ENCODE measurements at regions not wholly inside any gene's neighbourhood (a gene's known extent, or its start where the extent isn't known, plus 50 kb on each side); places are given as distances from the start of the nearest gene placed in this dataset.
A peak's percentile ranks its signal among the peaks of the same experiment; 100 is the strongest.

DNA sequence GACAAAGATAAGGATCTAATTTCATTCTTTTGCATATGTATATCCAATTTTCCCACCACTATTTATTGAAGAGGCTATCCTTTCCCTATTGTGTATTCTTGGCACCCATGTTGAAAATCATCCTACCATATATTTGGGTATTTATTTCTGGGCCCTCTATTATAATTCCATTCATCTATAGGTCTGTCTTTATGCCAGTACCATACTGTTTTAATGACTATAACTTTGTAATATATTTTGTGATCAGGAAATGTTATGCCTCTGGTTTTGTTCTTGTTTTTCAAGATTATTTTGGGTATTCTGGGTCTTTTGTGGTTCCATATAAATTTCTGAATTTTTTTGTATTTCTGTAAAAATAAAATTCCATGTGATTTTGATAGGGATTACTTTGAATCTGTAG lies 347.6 kb upstream of the SULF2 start:
- Histone ChIP-seq H3K27me3 (no peaks in the 10 kb centered on the region), H3K4me2 (no peak overlapping the region), H2AFZ (replicated peaks) (no peak overlapping the region), H4K20me1 (ENCODE audit: low read depth) (no peaks in the 10 kb centered on the region), H3K79me2 (ENCODE audit: low read depth) (no peaks in the 10 kb centered on the region), H3K9me3 (ENCODE audit: low read depth) (no peaks in the 10 kb centered on the region), H3K4me1 (peaks cover 13% of the 10 kb centered on the region), H3F3A (ENCODE audit: low read depth) (no peaks in the 10 kb centered on the region), H3K36me3 (no peaks in the 10 kb centered on the region), H3K27ac (no peak overlapping the region), H3K4me3 (no peak overlapping the region), H3K9ac (no peak overlapping the region)
- Mint-ChIP-seq H3K27me3 (ENCODE audit: insufficient read depth, low read depth) (peaks cover 4% of the 10 kb centered on the region), H3K4me1 (peaks cover 17% of the 10 kb centered on the region), H3K9me3 (peaks cover 18% of the 10 kb centered on the region), H3K27ac (no peak overlapping the region), H3K4me3 (no peak overlapping the region), H3K36me3 (no peaks in the 10 kb centered on the region)
- TF ChIP-seq EZH2 (IDR thresholded peaks at IDR 0.05), result no peak
- TF ChIP-seq EZH2phosphoT487 (IDR thresholded peaks at IDR 0.05), result no peak
- TF ChIP-seq, protein P1, sequence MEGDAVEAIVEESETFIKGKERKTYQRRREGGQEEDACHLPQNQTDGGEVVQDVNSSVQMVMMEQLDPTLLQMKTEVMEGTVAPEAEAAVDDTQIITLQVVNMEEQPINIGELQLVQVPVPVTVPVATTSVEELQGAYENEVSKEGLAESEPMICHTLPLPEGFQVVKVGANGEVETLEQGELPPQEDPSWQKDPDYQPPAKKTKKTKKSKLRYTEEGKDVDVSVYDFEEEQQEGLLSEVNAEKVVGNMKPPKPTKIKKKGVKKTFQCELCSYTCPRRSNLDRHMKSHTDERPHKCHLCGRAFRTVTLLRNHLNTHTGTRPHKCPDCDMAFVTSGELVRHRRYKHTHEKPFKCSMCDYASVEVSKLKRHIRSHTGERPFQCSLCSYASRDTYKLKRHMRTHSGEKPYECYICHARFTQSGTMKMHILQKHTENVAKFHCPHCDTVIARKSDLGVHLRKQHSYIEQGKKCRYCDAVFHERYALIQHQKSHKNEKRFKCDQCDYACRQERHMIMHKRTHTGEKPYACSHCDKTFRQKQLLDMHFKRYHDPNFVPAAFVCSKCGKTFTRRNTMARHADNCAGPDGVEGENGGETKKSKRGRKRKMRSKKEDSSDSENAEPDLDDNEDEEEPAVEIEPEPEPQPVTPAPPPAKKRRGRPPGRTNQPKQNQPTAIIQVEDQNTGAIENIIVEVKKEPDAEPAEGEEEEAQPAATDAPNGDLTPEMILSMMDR (IDR thresholded peaks at IDR 0.05), result no peak
- no peak for DNase-seq (ENCODE audit: low spot score)

DNA sequence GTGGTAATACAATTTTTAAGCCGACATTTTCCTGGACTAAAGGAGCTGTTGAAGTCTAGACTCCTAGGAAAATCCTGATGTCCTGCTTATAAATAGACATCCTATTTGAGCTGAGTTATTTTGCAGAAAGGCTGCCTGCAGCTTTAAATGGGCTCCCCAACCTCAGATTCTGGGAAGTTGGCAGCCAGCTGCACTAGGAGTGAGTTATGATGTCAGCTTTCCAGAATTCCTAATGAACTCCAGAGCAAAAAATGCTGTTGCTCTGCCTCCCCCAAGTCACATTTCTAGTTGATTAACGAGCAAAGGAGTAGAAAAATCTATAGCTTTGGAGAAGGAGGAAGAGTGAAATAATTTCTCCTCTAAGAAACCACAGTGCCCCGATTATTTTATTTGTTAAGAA lies 346.3 kb upstream of the SULF2 start:
- TF ChIP-seq EZH2phosphoT487 (IDR thresholded peaks at IDR 0.05), result no peak
- TF ChIP-seq, protein P1 (IDR thresholded peaks at IDR 0.05), result no peak
- H4K20me1 ChIP-seq (ENCODE audit: low read depth), result no peaks in the 10 kb centered on the region
- H3K27ac ChIP-seq, result no peak overlapping the region
- peaks cover 13% of the 10 kb centered on the region for H3K4me1 ChIP-seq
- H2AFZ ChIP-seq (replicated peaks), result no peak overlapping the region
- H3K36me3 Mint-ChIP-seq, result no peaks in the 10 kb centered on the region
- no peak for DNase-seq (ENCODE audit: low spot score)
- no peaks in the 10 kb centered on the region for H3K79me2 ChIP-seq (ENCODE audit: low read depth)
- no peak overlapping the region for H3K4me3 ChIP-seq
- H3K9ac ChIP-seq, result no peak overlapping the region
- H3K9me3 Mint-ChIP-seq, result peaks cover 18% of the 10 kb centered on the region
- H3K9me3 ChIP-seq (ENCODE audit: low read depth), result no peaks in the 10 kb centered on the region
- H3K4me2 ChIP-seq, result no peak overlapping the region
- no peak overlapping the region for H3K4me3 Mint-ChIP-seq
- H3K27ac Mint-ChIP-seq, result no peak overlapping the region
- no peaks in the 10 kb centered on the region for H3K36me3 ChIP-seq
- peaks cover 17% of the 10 kb centered on the region for H3K4me1 Mint-ChIP-seq
- H3K27me3 Mint-ChIP-seq (ENCODE audit: insufficient read depth, low read depth), result peaks cover 2% of the 10 kb centered on the region
- no peaks in the 10 kb centered on the region for H3F3A ChIP-seq (ENCODE audit: low read depth)
- no peaks in the 10 kb centered on the region for H3K27me3 ChIP-seq

DNA sequence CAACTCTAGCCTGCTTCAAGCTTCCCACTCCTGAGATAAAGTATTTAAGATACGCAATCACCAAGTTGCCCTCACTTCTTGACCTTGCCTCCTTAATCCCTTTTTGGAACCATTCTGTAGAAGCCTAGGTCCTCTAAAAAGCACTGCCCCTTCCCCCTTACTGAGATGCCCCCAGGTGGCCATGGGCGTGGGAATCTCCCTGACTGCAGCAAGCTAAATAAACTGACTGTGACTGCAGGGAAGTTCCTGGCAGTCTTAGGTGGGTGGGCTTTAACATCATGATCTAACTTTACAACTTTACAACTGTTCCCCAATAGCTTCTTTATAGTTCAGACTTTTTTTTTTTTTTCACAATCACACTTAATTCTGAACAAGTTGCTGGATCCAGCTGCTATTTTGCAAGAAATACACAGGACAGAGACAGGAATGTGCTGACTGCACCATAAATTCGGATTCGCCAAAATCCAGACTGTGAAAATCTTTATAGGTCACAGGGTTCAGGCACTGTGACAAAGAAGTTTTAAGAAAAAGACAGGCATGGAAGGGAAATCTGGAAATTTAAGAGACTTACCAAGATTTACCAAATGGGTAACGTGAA lies 344.2 kb upstream of the SULF2 start:
- Mint-ChIP-seq H3K27me3 (ENCODE audit: insufficient read depth, low read depth) (peaks cover 2% of the 10 kb centered on the region), H3K36me3 (no peaks in the 10 kb centered on the region), H3K4me3 (peak overlapping the region; percentile 17), H3K27ac (no peak overlapping the region), H3K9me3 (peaks cover 18% of the 10 kb centered on the region), H3K4me1 (peaks cover 17% of the 10 kb centered on the region)
- no peaks in the 10 kb centered on the region for H3K9me3 ChIP-seq (ENCODE audit: low read depth)
- no peaks in the 10 kb centered on the region for H3F3A ChIP-seq (ENCODE audit: low read depth)
- H3K4me1 ChIP-seq, result peaks cover 13% of the 10 kb centered on the region
- peak; percentile 46 for DNase-seq (ENCODE audit: low spot score)
- peak overlapping the region; percentile 8 for H3K4me2 ChIP-seq
- no peaks in the 10 kb centered on the region for H3K36me3 ChIP-seq
- no peak overlapping the region for H3K9ac ChIP-seq
- H3K4me3 ChIP-seq, result no peak overlapping the region
- H3K27me3 ChIP-seq, result no peaks in the 10 kb centered on the region
- no peak for TF ChIP-seq EZH2phosphoT487 (IDR thresholded peaks at IDR 0.05)
- TF ChIP-seq, protein P1 (IDR thresholded peaks at IDR 0.05), result no peak
- TF ChIP-seq EZH2 (IDR thresholded peaks at IDR 0.05), result no peak
- H4K20me1 ChIP-seq (ENCODE audit: low read depth), result no peaks in the 10 kb centered on the region
- no peaks in the 10 kb centered on the region for H3K79me2 ChIP-seq (ENCODE audit: low read depth)
- H3K27ac ChIP-seq, result no peak overlapping the region
- H2AFZ ChIP-seq (replicated peaks), result no peak overlapping the region
